Liver (tissue), 8 donors: ENCODE measurements at regions not wholly inside any gene's neighbourhood (a gene's known extent, or its start where the extent isn't known, plus 50 kb on each side); places are given as distances from the start of the nearest gene placed in this dataset.

Source experiments
- DNase-seq: peaks from one replicate; pipeline ENCODE4 v3.0.0-alpha.2; 2017; ENCODE audit warnings: low spot score
- H3K27ac ChIP-seq, 2 donors: one replicate each; pipeline ENCODE4 v1.7.0; 2013; ENCODE audit warnings: inconsistent platforms in 2 of 2, low read length in 2 of 2, control low read depth in 1 of 2, low read depth in 1 of 2, mild to moderate bottlenecking in 1 of 2
- H3K27me3 ChIP-seq, 4 donors: one replicate each; pipeline versions ENCODE4 v1.6.1 to v1.7.0; 2013; ENCODE audit warnings: low read length in 3 of 4, inconsistent platforms in 1 of 4, mild to moderate bottlenecking in 1 of 4, moderate library complexity in 1 of 4; ENCODE audit not compliant: control insufficient read depth in 4 of 4, insufficient read depth in 4 of 4
- H3K36me3 ChIP-seq, 4 donors: one replicate each; pipeline versions ENCODE4 v1.6.1 to v1.7.0; 2013; ENCODE audit warnings: low read length in 3 of 4, mild to moderate bottlenecking in 3 of 4, low read depth in 1 of 4, moderate library complexity in 1 of 4; ENCODE audit not compliant: control insufficient read depth in 4 of 4, insufficient read depth in 3 of 4
- H3K4me1 ChIP-seq, 4 donors: one replicate each; pipeline versions ENCODE4 v1.6.1 to v1.7.0; 2013; ENCODE audit warnings: low read length in 3 of 4, mild to moderate bottlenecking in 3 of 4, moderate library complexity in 1 of 4; ENCODE audit not compliant: control insufficient read depth in 4 of 4, insufficient read depth in 4 of 4
- H3K4me3 ChIP-seq, 3 donors: one replicate each; pipeline versions ENCODE4 v1.6.1 to v1.7.0; 2013; ENCODE audit warnings: low read length in 3 of 3, control low read depth in 1 of 3, low read depth in 1 of 3, mild to moderate bottlenecking in 1 of 3
- H3K9ac ChIP-seq, 2 donors: one replicate each; pipeline ENCODE4 v1.7.0; 2013; ENCODE audit warnings: low read length in 2 of 2, mild to moderate bottlenecking in 2 of 2, moderate library complexity in 2 of 2, control low read depth in 1 of 2, low read depth in 1 of 2
- H3K9me3 ChIP-seq, 4 donors: one replicate each; pipeline versions ENCODE4 v1.6.1 to v1.7.0; 2013; ENCODE audit warnings: low read length in 3 of 4; ENCODE audit not compliant: control insufficient read depth in 4 of 4
- EGR1 ChIP-seq, 2 donors: IDR thresholded peaks; 2 replicates each; pipeline ENCODE4 v1.6.1; 2016 to 2018; ENCODE audit warnings: antibody characterized with exemption in 2 of 2, low read depth in 2 of 2
- FOXA1 ChIP-seq: IDR thresholded peaks from 2 replicates; pipeline ENCODE4 v1.6.1; 2016; ENCODE audit warnings: antibody characterized with exemption
- FOXA2 ChIP-seq: IDR thresholded peaks from 2 replicates; pipeline ENCODE4 v1.6.1; 2016; ENCODE audit warnings: antibody characterized with exemption
- GABPA ChIP-seq, 2 donors: IDR thresholded peaks in 1 of 2; conservative IDR thresholded peaks in 1 of 2; 2 replicates each; pipeline ENCODE4 v1.6.1; 2016; ENCODE audit warnings: antibody characterized with exemption in 2 of 2, mild to moderate bottlenecking in 1 of 2, moderate library complexity in 1 of 2
- HNF4G ChIP-seq: IDR thresholded peaks from 2 replicates; pipeline ENCODE4 v1.6.1; 2016; ENCODE audit warnings: antibody characterized with exemption
- JUND ChIP-seq, 2 donors: IDR thresholded peaks; 2 replicates each; pipeline ENCODE4 v1.6.1; 2016; ENCODE audit warnings: antibody characterized with exemption in 2 of 2
- NR2F2 ChIP-seq: IDR thresholded peaks from 2 replicates; pipeline ENCODE4 v1.6.1; 2016; ENCODE audit warnings: antibody characterized with exemption
- RAD21 ChIP-seq, 2 donors: IDR thresholded peaks; 2 replicates each; pipeline ENCODE4 v1.6.1; 2016; ENCODE audit warnings: antibody characterized with exemption in 2 of 2, mild to moderate bottlenecking in 2 of 2
- SP1 ChIP-seq: IDR thresholded peaks from 2 replicates; pipeline ENCODE4 v1.6.1; 2018; ENCODE audit warnings: antibody characterized with exemption, mild to moderate bottlenecking
- TAF1 ChIP-seq: conservative IDR thresholded peaks from 2 replicates; pipeline ENCODE4 v1.6.1; 2016; ENCODE audit warnings: antibody characterized with exemption, mild to moderate bottlenecking
- YY1 ChIP-seq: IDR thresholded peaks from 2 replicates; pipeline ENCODE4 v1.6.1; 2016; ENCODE audit warnings: antibody characterized with exemption, mild to moderate bottlenecking
- WGBS: extraction: QIAGEN DNeasy Blood & Tissue Kit; methylation state at CpG from one replicate; pipeline ENCODE4 v1.1.7; 2013; 5-methylcytosine and 5-hydroxymethylcytosine counted together
- TF ChIP-seq, protein P1 (sequence below): IDR thresholded peaks from 2 replicates; pipeline ENCODE4 v1.6.1; 2016; ENCODE audit warnings: antibody characterized with exemption
- TF ChIP-seq, protein P2 (sequence below): IDR thresholded peaks from 2 replicates; pipeline ENCODE4 v1.6.1; 2016; ENCODE audit warnings: antibody characterized with exemption
- TF ChIP-seq, protein P3 (sequence below): IDR thresholded peaks from 2 replicates; pipeline ENCODE4 v1.6.1; 2016; ENCODE audit warnings: antibody characterized with exemption, mild to moderate bottlenecking
- TF ChIP-seq, protein P4 (sequence below): IDR thresholded peaks from 2 replicates; pipeline ENCODE4 v1.6.1; 2016; ENCODE audit warnings: antibody characterized with exemption
- TF ChIP-seq, protein P5 (sequence below): fragments of 150-350 bp; IDR thresholded peaks from 2 replicates; pipeline ENCODE4 v1.5.1; 2017; ENCODE audit warnings: improper control_type of control experiment, low read depth, low read length; ENCODE audit not compliant: missing input control
- donor health status: healthy.
- donor health status: healthy.
- donor health status: healthy.
- donor health status: healthy.
- donor health status: healthy.

DNA sequence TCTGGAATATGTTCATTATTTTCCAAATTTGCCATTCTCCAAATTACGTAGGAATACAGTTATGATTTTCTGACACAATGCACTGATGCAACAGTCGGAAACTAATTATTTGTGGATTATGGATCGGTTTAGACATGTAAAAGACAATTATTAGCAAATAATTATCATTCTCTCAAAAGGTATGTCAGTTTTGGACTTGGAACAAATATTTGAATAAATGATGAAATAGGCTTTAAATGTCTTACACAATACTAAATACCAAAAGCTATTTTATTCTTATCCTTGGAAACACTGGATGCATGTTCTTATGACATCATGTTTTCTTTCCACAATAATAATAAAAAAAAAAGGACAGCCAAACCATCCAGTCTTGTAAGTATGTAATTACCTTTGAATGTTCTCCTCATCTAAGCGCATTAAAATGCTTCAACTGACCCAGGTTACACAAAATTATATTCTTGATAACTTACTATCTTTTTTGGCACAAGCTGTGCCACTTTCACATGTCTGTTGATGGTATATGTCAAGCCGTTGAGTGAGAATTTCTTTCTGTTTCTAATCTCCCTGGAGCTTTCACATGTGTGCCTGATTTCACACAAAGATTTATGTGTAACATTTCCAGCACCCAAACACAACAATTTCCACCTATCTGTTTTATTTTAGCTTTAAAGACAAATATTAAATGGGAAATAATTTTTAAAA, 238.5 kb upstream of the ZNF385D start:
- DNase-seq = no peak
- Histone ChIP-seq H3K9ac (no peak overlapping the region), H3K27ac (no peak overlapping the region), H3K36me3 (no peaks in the 10 kb centered on the region), H3K9me3 (no peaks in the 10 kb centered on the region), H3K4me1 (no peaks in the 10 kb centered on the region), H3K4me3 (no peak overlapping the region), H3K27me3 (no peaks in the 10 kb centered on the region)
- WGBS = 79% methylated on average over 5 of the region's 5 CpGs
- TF ChIP-seq HNF4G (no peak), NR2F2 (no peak), SP1 (no peak), JUND (IDR thresholded peaks at IDR 0.05) (no peak), YY1 (no peak), EGR1 (IDR thresholded peaks at IDR 0.05; ENCODE audit: low read depth in 2 of 2) (no peak), FOXA1 (no peak), GABPA (IDR thresholded peaks at IDR 0.05 in 1 of 2, conservative IDR thresholded peaks at IDR 0.05 in 1 of 2) (no peak), RAD21 (IDR thresholded peaks at IDR 0.05) (no peak), FOXA2 (no peak)
- TF ChIP-seq, protein P1, sequence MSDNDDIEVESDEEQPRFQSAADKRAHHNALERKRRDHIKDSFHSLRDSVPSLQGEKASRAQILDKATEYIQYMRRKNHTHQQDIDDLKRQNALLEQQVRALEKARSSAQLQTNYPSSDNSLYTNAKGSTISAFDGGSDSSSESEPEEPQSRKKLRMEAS = no peak
- TF ChIP-seq, protein P2, sequence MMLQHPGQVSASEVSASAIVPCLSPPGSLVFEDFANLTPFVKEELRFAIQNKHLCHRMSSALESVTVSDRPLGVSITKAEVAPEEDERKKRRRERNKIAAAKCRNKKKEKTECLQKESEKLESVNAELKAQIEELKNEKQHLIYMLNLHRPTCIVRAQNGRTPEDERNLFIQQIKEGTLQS = no peak
- TF ChIP-seq, protein P3, sequence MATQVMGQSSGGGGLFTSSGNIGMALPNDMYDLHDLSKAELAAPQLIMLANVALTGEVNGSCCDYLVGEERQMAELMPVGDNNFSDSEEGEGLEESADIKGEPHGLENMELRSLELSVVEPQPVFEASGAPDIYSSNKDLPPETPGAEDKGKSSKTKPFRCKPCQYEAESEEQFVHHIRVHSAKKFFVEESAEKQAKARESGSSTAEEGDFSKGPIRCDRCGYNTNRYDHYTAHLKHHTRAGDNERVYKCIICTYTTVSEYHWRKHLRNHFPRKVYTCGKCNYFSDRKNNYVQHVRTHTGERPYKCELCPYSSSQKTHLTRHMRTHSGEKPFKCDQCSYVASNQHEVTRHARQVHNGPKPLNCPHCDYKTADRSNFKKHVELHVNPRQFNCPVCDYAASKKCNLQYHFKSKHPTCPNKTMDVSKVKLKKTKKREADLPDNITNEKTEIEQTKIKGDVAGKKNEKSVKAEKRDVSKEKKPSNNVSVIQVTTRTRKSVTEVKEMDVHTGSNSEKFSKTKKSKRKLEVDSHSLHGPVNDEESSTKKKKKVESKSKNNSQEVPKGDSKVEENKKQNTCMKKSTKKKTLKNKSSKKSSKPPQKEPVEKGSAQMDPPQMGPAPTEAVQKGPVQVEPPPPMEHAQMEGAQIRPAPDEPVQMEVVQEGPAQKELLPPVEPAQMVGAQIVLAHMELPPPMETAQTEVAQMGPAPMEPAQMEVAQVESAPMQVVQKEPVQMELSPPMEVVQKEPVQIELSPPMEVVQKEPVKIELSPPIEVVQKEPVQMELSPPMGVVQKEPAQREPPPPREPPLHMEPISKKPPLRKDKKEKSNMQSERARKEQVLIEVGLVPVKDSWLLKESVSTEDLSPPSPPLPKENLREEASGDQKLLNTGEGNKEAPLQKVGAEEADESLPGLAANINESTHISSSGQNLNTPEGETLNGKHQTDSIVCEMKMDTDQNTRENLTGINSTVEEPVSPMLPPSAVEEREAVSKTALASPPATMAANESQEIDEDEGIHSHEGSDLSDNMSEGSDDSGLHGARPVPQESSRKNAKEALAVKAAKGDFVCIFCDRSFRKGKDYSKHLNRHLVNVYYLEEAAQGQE = no peak
- TF ChIP-seq, protein P4, sequence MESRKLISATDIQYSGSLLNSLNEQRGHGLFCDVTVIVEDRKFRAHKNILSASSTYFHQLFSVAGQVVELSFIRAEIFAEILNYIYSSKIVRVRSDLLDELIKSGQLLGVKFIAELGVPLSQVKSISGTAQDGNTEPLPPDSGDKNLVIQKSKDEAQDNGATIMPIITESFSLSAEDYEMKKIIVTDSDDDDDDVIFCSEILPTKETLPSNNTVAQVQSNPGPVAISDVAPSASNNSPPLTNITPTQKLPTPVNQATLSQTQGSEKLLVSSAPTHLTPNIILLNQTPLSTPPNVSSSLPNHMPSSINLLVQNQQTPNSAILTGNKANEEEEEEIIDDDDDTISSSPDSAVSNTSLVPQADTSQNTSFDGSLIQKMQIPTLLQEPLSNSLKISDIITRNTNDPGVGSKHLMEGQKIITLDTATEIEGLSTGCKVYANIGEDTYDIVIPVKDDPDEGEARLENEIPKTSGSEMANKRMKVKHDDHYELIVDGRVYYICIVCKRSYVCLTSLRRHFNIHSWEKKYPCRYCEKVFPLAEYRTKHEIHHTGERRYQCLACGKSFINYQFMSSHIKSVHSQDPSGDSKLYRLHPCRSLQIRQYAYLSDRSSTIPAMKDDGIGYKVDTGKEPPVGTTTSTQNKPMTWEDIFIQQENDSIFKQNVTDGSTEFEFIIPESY = no peak

DNA sequence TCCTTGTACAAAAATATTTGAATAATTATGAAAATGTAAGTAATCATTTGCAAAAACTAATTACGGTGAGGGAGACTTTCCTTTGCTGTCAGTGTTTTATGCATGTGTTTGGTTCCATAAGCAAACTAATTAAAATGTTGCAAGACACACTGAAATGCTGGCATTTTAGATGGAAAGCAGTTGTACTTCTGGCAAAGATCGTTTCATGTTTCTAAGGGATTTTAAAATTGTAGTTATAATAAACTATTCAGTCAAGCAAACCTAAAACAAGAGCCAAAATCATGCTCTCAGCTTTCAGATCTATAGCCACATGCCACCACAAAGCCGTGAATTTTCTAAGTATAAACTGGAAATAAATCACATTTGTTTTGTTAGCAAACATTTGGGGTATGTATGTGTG, 240.1 kb upstream of the ZNF385D start:
- no peak for DNase-seq
- no peaks in the 10 kb centered on the region for H3K36me3 ChIP-seq
- H3K27ac ChIP-seq = no peak overlapping the region
- no peaks in the 10 kb centered on the region for H3K9me3 ChIP-seq
- TF ChIP-seq, protein P4 = no peak
- TF ChIP-seq GABPA (IDR thresholded peaks at IDR 0.05 in 1 of 2, conservative IDR thresholded peaks at IDR 0.05 in 1 of 2) = no peak
- TF ChIP-seq, protein P2 = no peak
- TF ChIP-seq EGR1 (IDR thresholded peaks at IDR 0.05; ENCODE audit: low read depth in 2 of 2) = no peak
- TF ChIP-seq, protein P5, sequence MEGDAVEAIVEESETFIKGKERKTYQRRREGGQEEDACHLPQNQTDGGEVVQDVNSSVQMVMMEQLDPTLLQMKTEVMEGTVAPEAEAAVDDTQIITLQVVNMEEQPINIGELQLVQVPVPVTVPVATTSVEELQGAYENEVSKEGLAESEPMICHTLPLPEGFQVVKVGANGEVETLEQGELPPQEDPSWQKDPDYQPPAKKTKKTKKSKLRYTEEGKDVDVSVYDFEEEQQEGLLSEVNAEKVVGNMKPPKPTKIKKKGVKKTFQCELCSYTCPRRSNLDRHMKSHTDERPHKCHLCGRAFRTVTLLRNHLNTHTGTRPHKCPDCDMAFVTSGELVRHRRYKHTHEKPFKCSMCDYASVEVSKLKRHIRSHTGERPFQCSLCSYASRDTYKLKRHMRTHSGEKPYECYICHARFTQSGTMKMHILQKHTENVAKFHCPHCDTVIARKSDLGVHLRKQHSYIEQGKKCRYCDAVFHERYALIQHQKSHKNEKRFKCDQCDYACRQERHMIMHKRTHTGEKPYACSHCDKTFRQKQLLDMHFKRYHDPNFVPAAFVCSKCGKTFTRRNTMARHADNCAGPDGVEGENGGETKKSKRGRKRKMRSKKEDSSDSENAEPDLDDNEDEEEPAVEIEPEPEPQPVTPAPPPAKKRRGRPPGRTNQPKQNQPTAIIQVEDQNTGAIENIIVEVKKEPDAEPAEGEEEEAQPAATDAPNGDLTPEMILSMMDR = no peak
- no peak for TF ChIP-seq TAF1
- no peak for TF ChIP-seq YY1
- WGBS = 67% methylated on average over 3 of the region's 3 CpGs
- H3K4me3 ChIP-seq = no peak overlapping the region
- no peaks in the 10 kb centered on the region for H3K27me3 ChIP-seq
- H3K9ac ChIP-seq = no peak overlapping the region
- H3K4me1 ChIP-seq = no peaks in the 10 kb centered on the region
